Fibroblast of the aortic adventitia (primary cell): ENCODE measurements at regions not wholly inside any gene's neighbourhood (a gene's known extent, or its start where the extent isn't known, plus 50 kb on each side); places are given as distances from the start of the nearest gene placed in this dataset.
"Not testable (repeated sequence)": the region's sequence is repeated elsewhere in the genome, so short reads cannot be mapped to it uniquely, and the experiment has no call there.

Experiments
- DNase-seq: peaks from one replicate; pipeline ENCODE4 v3.0.0-alpha.2; 2010; ENCODE audit warnings: low read depth
- H3K4me3 ChIP-seq: 2 replicates; pipeline ENCODE4 v1.5.1; 2011; ENCODE audit warnings: low read depth, mild to moderate bottlenecking, control low read depth, low read length, moderate library complexity
- TF ChIP-seq, protein P1 (sequence below): IDR thresholded peaks from 2 replicates; pipeline ENCODE4 v1.5.1; 2011; ENCODE audit warnings: mild to moderate bottlenecking, low read length, control low read depth, inconsistent platforms; ENCODE audit not compliant: insufficient read depth

GRCh38 chr21:31520561-31521098, 138.9 kb upstream of the SOD1 start:
- H3K4me3 ChIP-seq, result no peak overlapping the region
- TF ChIP-seq, protein P1, sequence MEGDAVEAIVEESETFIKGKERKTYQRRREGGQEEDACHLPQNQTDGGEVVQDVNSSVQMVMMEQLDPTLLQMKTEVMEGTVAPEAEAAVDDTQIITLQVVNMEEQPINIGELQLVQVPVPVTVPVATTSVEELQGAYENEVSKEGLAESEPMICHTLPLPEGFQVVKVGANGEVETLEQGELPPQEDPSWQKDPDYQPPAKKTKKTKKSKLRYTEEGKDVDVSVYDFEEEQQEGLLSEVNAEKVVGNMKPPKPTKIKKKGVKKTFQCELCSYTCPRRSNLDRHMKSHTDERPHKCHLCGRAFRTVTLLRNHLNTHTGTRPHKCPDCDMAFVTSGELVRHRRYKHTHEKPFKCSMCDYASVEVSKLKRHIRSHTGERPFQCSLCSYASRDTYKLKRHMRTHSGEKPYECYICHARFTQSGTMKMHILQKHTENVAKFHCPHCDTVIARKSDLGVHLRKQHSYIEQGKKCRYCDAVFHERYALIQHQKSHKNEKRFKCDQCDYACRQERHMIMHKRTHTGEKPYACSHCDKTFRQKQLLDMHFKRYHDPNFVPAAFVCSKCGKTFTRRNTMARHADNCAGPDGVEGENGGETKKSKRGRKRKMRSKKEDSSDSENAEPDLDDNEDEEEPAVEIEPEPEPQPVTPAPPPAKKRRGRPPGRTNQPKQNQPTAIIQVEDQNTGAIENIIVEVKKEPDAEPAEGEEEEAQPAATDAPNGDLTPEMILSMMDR, result no peak
- DNase-seq, result no peak

- DNase-seq, result no peak
- TF ChIP-seq, protein P1, result no peak
- H3K4me3 ChIP-seq, result no peak overlapping the region
These were observed 140.9 kb upstream of the SOD1 start for GRCh38 chr21:31518580-31518979.

DNA sequence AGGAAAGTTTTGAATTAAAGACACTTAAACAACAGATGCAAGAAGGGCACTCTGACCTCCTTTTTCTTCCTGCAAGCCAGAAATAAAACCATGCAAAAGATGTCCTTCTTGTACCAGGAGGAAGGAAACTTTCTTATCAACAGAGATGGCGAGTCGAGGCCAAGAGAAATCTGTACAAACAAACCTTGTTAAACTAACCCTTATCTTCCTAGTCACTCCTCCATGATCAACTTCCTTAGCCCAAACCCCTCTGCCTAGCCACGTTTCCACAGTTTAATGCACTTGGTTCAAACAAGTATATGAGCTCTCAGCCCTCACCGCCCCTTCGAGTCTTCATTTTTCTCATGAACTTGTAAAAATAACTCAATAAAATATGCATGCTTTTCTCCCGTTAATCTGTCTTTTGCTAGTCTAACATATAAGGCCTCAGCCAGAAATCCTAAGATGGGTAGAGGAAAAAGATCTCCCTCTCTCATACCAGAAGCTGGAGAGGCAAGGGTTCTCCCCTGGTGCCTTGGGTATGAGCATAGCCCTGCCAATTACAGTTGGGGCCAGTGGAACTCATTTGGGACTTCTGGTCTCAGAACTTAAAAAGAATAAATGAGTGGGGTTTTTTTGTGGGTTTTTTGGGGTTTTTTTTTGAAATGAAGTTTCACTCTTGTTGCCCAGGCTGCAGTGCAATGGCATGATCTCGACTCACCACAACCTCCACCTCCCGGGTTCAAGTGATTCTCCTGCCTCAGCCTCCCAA, 141.7 kb upstream of the SOD1 start:
- TF ChIP-seq, protein P1, result no peak
- H3K4me3 ChIP-seq, result no peak overlapping the region
- DNase-seq, result no peak

GRCh38 chr21:31515253-31515652, 144.2 kb upstream of the SOD1 start:
- H3K4me3 ChIP-seq, result no peak overlapping the region
- TF ChIP-seq, protein P1, result no peak
- no peak for DNase-seq

DNA sequence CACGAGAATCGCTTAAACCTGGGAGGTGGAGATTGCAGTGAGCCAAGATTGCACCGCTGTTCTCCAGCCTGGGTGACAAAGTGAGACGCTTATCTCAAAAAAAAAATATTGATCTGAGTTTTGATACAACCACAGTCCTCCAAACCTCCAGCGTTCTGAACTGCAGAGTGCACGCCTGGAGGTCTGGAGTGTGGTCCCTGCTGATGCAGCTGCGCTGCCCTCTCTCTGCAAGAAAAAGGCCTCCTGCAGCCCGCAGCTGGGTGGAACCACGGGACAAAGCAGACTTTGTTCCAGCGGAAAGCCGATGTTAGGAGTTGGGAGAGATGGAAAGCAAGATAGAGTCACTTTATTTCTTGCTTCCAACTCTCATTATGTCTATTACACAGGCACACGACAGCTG, 144.9 kb upstream of the SOD1 start:
- no peak overlapping the region for H3K4me3 ChIP-seq
- TF ChIP-seq, protein P1, result no peak
- DNase-seq, result no peak

GRCh38 chr21:31513541-31513940, 146.0 kb upstream of the SOD1 start:
- DNase-seq, H3K4me3 ChIP-seq: not testable (repeated sequence)

DNA sequence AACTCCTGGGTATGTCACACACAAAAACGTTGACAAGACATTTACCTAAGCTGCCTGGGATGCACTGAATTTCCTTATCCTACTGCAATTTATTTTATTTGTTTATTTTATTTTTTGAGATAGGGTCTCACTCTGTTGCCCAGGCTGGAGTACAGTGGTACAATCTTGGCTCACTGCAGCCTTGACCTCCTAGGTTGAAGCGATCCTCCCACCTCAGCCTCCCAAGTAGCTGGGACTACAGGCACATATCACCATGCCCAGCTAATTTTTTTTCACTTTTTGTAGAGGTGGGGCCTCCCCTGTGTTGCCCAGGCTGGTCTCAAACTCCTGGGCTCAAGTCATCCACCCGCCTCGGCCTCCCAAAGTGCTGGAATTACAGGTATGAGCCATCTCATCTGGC, 147.5 kb upstream of the SOD1 start:
- DNase-seq, H3K4me3 ChIP-seq: not testable (repeated sequence)

DNA sequence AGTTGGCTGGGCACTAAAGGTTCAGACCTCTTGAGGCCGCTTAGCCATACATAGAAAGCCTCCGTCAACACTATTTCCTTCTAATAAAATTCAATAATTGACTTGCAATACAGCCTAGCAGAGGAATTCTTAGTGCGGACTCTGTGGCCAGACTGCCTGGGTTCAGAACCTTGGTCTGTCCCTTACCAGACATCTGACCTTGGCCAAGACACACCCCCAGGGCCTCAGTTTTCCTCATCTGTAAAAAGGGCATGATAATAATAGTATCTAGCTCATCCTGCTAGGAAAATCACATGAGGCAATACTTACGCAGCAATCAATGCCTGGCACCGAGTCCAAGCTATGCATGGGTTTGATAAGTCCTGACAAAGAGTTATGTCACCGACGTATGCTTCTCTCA, 148.2 kb upstream of the SOD1 start:
- no peak overlapping the region for H3K4me3 ChIP-seq
- DNase-seq, result no peak
- TF ChIP-seq, protein P1, result no peak
